NCI-H1105 treated with DMSO at 0.1 percent for 48 hours (cell line): ENCODE measurements at regions not wholly inside any gene's neighbourhood (a gene's known extent, or its start where the extent isn't known, plus 50 kb on each side); places are given as distances from the start of the nearest gene placed in this dataset.
A peak's percentile ranks its signal among the peaks of the same experiment; 100 is the strongest.

Source experiments
- DNase-seq: peaks from one replicate; lab custom pipeline; 2025; lab: John Stamatoyannopoulos, UW

GRCh38 chr2:172204309-172204708, 101.6 kb upstream of the DLX2 start:
- no peak for DNase-seq

GRCh38 chr2:172204762-172205161, 102.1 kb upstream of the DLX2 start:
- no peak for DNase-seq

- DNase-seq = no peak
Measured at GRCh38 chr2:172205292-172205691, 102.6 kb upstream of the DLX2 start.

- DNase-seq = no peak
Measured at GRCh38 chr2:172207911-172208310, 105.2 kb upstream of the DLX2 start.

- no peak for DNase-seq
Measured at GRCh38 chr2:172208791-172209325, 106.2 kb upstream of the DLX2 start.

- DNase-seq = no peak
Measured at GRCh38 chr2:172210599-172210998, 107.9 kb upstream of the DLX2 start.

- no peak for DNase-seq
Measured at GRCh38 chr2:172211512-172211911, 108.8 kb upstream of the DLX2 start.

GRCh38 chr2:172213116-172213860, 110.6 kb upstream of the DLX2 start:
- DNase-seq = no peak

GRCh38 chr2:172214252-172214651, 111.6 kb upstream of the DLX2 start:
- DNase-seq = no peak

- DNase-seq = no peak
Measured at GRCh38 chr2:172215172-172215935, 112.7 kb upstream of the DLX2 start.

GRCh38 chr2:172215936-172216335, 113.2 kb upstream of the DLX2 start:
- DNase-seq = no peak

GRCh38 chr2:172216477-172216876, 113.8 kb upstream of the DLX2 start:
- peak; percentile 42 for DNase-seq

- no peak for DNase-seq
Measured at GRCh38 chr2:172219201-172219600, 116.5 kb upstream of the DLX2 start.

- no peak for DNase-seq
Measured at GRCh38 chr2:172220121-172220520, 117.4 kb upstream of the DLX2 start.

GRCh38 chr2:172223601-172224054, 120.9 kb upstream of the DLX2 start:
- no peak for DNase-seq

GRCh38 chr2:172225786-172226185, 123.1 kb upstream of the DLX2 start:
- no peak for DNase-seq

GRCh38 chr2:172226244-172227061, 123.8 kb upstream of the DLX2 start:
- no peak for DNase-seq

GRCh38 chr2:172227719-172228118, 125.0 kb upstream of the DLX2 start:
- DNase-seq = no peak

- DNase-seq = no peak
Measured at GRCh38 chr2:172228177-172228808, 125.6 kb upstream of the DLX2 start.

- no peak for DNase-seq
Measured at GRCh38 chr2:172229125-172229524, 126.4 kb upstream of the DLX2 start.

- no peak for DNase-seq
Measured at GRCh38 chr2:172230332-172230888, 127.7 kb upstream of the DLX2 start.
